NOMO-1 treated with DMSO at 0.1 percent for 48 hours (cell line): ENCODE measurements at regions not wholly inside any gene's neighbourhood (a gene's known extent, or its start where the extent isn't known, plus 50 kb on each side); places are given as distances from the start of the nearest gene placed in this dataset.
A peak's percentile ranks its signal among the peaks of the same experiment; 100 is the strongest.

ENCODE experiments used
- DNase-seq: peaks from one replicate; lab custom pipeline; 2025; ENCODE audit not compliant: unreplicated experiment; lab: John Stamatoyannopoulos, UW

DNA sequence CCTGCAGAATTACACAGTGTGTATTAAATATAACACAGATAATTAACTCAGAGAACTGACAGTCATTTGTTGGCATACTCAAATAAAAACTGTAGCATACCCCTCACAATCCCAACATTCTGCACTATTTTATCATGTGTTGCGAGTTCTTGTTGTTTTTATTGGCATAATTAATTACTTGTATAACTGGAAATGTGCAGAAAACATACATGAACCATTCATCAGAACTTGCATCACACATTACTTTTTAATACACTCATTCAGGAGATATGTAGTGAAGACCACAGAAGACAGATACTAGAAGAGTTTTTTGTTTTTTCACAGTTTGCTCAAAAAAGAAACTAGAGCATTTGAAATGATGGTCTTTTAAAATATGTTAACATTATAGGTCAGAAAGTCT is 74.6 kb upstream of the NEIL3 start:
- DNase-seq: no peak

- no peak for DNase-seq
Observed at GRCh38 chr4:177236886-177237285, 72.8 kb upstream of the NEIL3 start.

GRCh38 chr4:177237291-177237690 is 72.4 kb upstream of the NEIL3 start:
- no peak for DNase-seq

- DNase-seq: no peak
Observed at GRCh38 chr4:177239477-177239876, 70.2 kb upstream of the NEIL3 start.

GRCh38 chr4:177239878-177240277 is 69.8 kb upstream of the NEIL3 start:
- DNase-seq: no peak

- no peak for DNase-seq
Observed at GRCh38 chr4:177242651-177243286, 66.9 kb upstream of the NEIL3 start.

DNA sequence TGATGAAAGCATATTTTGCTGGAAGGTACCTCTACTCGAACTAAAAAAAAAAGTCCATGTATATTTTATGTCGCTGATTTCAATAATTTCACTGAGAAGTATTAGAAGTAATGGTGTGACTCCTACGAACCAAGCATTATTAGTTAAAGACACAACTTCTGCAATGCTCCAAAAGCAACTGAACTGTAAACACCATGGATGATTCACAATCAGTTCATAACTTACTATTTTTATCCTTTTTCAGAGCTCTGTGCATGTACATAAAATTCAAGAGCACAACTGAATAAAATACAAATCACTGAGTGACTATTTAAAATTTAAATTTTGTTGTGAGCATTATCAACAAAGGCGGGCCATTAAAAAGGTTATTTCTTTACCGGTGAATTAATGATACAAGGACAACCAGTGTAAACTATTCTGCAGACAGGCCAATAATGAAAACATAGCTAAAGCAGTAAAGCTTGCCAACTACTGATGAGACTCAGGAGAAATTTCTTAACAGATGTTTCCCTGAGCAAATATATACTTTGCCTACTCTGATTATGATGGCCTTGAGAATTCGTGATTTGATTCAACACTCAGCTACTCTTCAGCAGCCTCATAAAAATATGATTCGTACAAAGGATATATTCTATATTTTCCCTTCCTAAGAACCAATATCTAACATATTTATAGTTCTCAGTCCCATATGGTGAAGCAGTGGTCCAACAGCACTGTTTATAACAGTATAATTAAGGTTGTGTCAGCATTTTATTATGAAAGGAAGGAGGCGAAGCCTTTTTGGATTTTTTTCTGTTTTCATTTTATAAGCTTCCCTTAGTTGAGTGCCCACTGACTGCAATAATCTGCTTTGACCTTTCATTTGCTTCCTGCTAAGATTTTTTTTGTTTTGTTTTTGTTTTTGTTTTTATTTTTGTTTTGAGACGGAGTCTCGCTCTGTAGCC is 62.8 kb upstream of the NEIL3 start:
- DNase-seq: no peak

DNA sequence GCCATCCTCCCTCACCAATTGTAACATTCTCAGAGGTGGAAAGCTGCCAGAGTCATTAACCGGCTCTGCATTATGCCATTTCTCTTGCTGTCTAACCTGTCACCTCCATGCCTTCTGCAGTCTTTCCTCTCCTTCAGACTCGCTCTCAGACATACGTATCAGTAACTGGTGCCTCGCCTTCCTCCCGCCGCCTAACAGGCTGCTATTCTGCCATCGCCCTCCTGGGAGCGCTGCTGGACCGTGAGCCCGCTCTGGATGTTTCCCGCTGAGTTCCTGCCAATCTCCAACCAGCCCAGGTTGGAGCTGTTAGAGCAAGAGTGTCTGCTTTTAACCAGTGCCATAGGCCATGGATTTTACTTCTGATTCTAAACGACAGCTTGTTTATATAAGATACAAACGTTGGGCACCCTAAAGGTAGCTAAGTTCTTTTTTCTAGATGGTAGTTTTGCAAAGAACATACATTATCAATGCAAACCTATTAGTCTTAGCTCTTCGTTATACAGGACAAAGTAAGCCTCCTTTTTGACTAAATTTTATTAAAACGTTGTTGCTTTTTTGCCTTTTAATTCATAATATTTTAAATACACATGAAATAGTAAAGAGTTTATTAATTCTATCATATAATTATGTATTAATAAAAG is 59.5 kb upstream of the NEIL3 start:
- DNase-seq: peak; percentile 84

- DNase-seq: peak; percentile 87
Observed at GRCh38 chr4:177251237-177251636, 58.4 kb upstream of the NEIL3 start.

DNA sequence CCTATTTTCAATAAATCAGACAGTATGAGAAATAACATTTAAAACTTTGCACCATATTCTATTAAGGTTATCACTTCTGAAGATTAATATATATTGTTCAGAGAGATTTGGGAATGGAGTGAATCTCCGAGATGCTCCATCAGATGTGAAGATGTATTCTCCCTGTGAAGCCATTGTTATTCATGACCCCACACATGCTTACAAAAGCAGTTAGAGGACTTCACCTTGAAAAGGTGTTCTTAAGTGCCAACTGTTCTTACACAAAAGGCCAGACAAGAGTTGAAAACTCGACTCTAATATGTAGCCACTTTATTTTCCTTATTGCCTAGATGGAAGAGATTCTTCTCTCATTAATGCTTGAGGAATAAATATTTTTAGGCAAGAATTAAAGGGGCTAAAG is 54.3 kb upstream of the NEIL3 start:
- DNase-seq: no peak

DNA sequence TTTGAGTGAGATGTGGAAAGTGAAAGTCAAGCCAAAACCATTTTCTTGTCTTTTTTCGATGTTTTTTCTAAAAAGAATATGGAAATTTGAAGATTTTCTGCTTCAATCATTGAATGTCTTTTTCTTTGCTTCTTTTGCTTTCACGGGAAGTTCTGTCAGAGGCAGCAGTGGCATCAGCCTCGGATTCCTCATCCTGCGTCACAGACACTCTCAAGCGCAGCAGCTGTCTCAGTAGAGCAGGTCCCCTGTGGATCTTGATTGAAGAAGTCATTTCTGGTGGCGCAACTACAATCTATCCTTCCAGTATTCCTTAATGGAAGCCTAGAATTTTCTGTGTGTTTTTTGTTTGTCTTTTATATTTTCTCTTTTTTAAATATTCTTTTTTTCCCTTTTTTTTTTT is 52.7 kb upstream of the NEIL3 start:
- DNase-seq: no peak

DNA sequence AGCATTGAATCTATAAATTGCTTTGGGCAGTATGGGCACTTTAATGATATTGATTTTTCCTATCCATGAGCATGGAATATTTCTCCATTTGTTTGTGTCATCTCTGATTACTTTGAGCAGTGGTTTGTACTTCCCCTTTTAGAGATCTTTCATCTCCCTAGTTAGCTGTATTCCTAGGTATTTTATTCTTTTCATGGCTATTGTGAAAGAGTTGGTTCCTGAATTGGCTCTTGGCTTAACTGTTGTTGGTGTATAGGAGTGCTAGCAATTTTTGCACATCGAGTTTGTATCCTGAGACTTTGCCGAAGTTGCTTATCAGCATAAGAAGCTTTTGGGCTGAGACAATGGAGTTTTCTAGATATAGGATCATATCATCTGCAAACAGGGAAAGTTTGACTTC is 50.2 kb upstream of the NEIL3 start:
- DNase-seq: peak; percentile 82
